H1 (cell line): ENCODE measurements at regions not wholly inside any gene's neighbourhood (a gene's known extent, or its start where the extent isn't known, plus 50 kb on each side); places are given as distances from the start of the nearest gene placed in this dataset.

Experiments
- CTCF ChIA-PET: fragments of 300-600 bp; sonication (Branson Sonifier 250); formaldehyde crosslinking; loops from one replicate; lab custom pipeline; 2021; ENCODE audit not compliant: partially characterized antibody; lab: Charles Lee
- POLR2A ChIA-PET: fragments of 300-600 bp; sonication (Branson Sonifier 250); formaldehyde crosslinking; loops from one replicate; lab custom pipeline; 2021; ENCODE audit warnings: inconsistent platforms; ENCODE audit not compliant: partially characterized antibody; lab: Charles Lee
- DNase-seq, 2 experiments: peaks; one replicate each; pipeline versions ENCODE4 v3.0.0 to v3.0.0-alpha.2; 2010 to 2022; ENCODE audit warnings: low spot score in 2 of 2, low read depth in 1 of 2, mixed read lengths in 1 of 2
- FAIRE-seq: peaks from 2 replicates; lab custom pipeline; 2011; peaks lifted over from hg19 to GRCh38; lab: Jason Lieb, UNC
- H2AFZ ChIP-seq: 2 replicates; pipeline ENCODE4 v1.8.1; 2012; ENCODE audit warnings: low read length, inconsistent platforms
- H2AK5ac ChIP-seq: 2 replicates; pipeline ENCODE4 v1.6.1; 2013; ENCODE audit warnings: low read depth, low read length
- H2BK120ac ChIP-seq: replicated peaks from 2 replicates; pipeline ENCODE3; 2013; ENCODE audit warnings: low read depth, low read length, inconsistent platforms
- H2BK12ac ChIP-seq: 2 replicates; pipeline ENCODE4 v1.6.1; 2013; ENCODE audit warnings: low read depth, low read length
- H2BK15ac ChIP-seq: 2 replicates; pipeline ENCODE4 v1.6.1; 2013; ENCODE audit warnings: low read length
- H2BK20ac ChIP-seq: 2 replicates; pipeline ENCODE4 v1.6.1; 2013; ENCODE audit warnings: low read length
- H2BK5ac ChIP-seq: 2 replicates; pipeline ENCODE4 v1.6.1; 2013; ENCODE audit warnings: low read depth, low read length
- H3K14ac ChIP-seq: 2 replicates; pipeline ENCODE4 v1.6.1; 2013; ENCODE audit warnings: inconsistent platforms; ENCODE audit not compliant: insufficient read length
- H3K18ac ChIP-seq: 2 replicates; pipeline ENCODE4 v1.6.1; 2013; ENCODE audit warnings: low read length; ENCODE audit errors: extremely low read depth
- H3K23ac ChIP-seq: 2 replicates; pipeline ENCODE4 v1.6.1; 2013; ENCODE audit warnings: inconsistent platforms; ENCODE audit not compliant: insufficient read length
- H3K23me2 ChIP-seq: 2 replicates; pipeline ENCODE4 v1.6.1; 2013; ENCODE audit warnings: low read depth, low read length
- H3K27ac ChIP-seq: 2 replicates; pipeline ENCODE4 v1.6.1; 2011; ENCODE audit warnings: low read depth, low read length, inconsistent platforms
- H3K27me3 ChIP-seq, 4 experiments: replicated peaks in 1 of 4; 1 replicate in 1 of 4; 2 replicates in 3 of 4; pipeline versions ENCODE4 v1.6.1 to v1.8.1; 2011 to 2013; ENCODE audit warnings: low read length in 3 of 4, mild to moderate bottlenecking in 3 of 4, inconsistent platforms in 2 of 4, mixed read lengths in 2 of 4, moderate library complexity in 1 of 4; ENCODE audit not compliant: control insufficient read depth in 3 of 4, insufficient read depth in 3 of 4; ENCODE audit errors: extremely low read depth in 1 of 4
- H3K36me3 ChIP-seq, 4 experiments: 2 replicates each; pipeline versions ENCODE4 v1.6.1 to v1.8.1; 2011 to 2013; ENCODE audit warnings: mild to moderate bottlenecking in 4 of 4, low read length in 3 of 4, moderate library complexity in 2 of 4, control low read depth in 1 of 4, inconsistent platforms in 1 of 4; ENCODE audit not compliant: insufficient read depth in 4 of 4, control insufficient read depth in 2 of 4
- H3K4ac ChIP-seq: replicated peaks from 2 replicates; pipeline ENCODE3; 2013; ENCODE audit warnings: low read length, low read depth, mixed read lengths, inconsistent platforms; ENCODE audit not compliant: insufficient read length
- H3K4me1 ChIP-seq, 4 experiments: replicated peaks in 1 of 4; 1 replicate in 1 of 4; 2 replicates in 3 of 4; pipeline versions ENCODE4 v1.6.1 to v1.8.1; 2011 to 2013; ENCODE audit warnings: low read length in 3 of 4, inconsistent platforms in 2 of 4, mixed read lengths in 1 of 4; ENCODE audit not compliant: insufficient read depth in 4 of 4, control insufficient read depth in 3 of 4
- H3K4me2 ChIP-seq, 2 experiments: 2 replicates each; pipeline versions ENCODE4 v1.6.1 to v1.8.1; 2011 to 2013; ENCODE audit warnings: low read depth in 2 of 2, low read length in 2 of 2, control low read depth in 1 of 2, inconsistent platforms in 1 of 2, mild to moderate bottlenecking in 1 of 2; ENCODE audit not compliant: insufficient read depth in 1 of 2
- H3K4me3 ChIP-seq, 4 experiments: fragments of 200-600, 300-600 bp in 1 of 4; sonication (generic), shearing (Covaris generic), sonication (Bioruptor Twin) in 1 of 4; 2 replicates each; pipeline versions ENCODE4 v1.5.1 to v1.8.1; 2011 to 2016; ENCODE audit warnings: low read length in 4 of 4, low read depth in 3 of 4, control low read depth in 2 of 4, inconsistent platforms in 2 of 4, mild to moderate bottlenecking in 2 of 4, mixed read lengths in 1 of 4, moderate library complexity in 1 of 4; ENCODE audit not compliant: insufficient read depth in 2 of 4; ENCODE audit errors: extremely low read depth in 1 of 4
- H3K56ac ChIP-seq: replicated peaks from 2 replicates; pipeline ENCODE3; 2013; ENCODE audit warnings: low read depth, mild to moderate bottlenecking, mixed read lengths, low read length, inconsistent platforms; ENCODE audit not compliant: insufficient read length
- H3K79me1 ChIP-seq: 2 replicates; pipeline ENCODE4 v1.6.1; 2013; ENCODE audit warnings: low read depth, low read length, control low read depth
- H3K79me2 ChIP-seq, 2 experiments: 2 replicates each; pipeline versions ENCODE4 v1.6.1 to v1.8.1; 2012 to 2013; ENCODE audit warnings: low read length in 2 of 2, mild to moderate bottlenecking in 2 of 2, inconsistent platforms in 1 of 2; ENCODE audit not compliant: insufficient read depth in 2 of 2, control insufficient read depth in 1 of 2
- H3K9ac ChIP-seq, 4 experiments: replicated peaks in 1 of 4; 1 replicate in 1 of 4; 2 replicates in 3 of 4; pipeline versions ENCODE4 v1.6.1 to v1.8.1; 2011 to 2013; ENCODE audit warnings: low read depth in 3 of 4, low read length in 3 of 4, control low read depth in 2 of 4, mild to moderate bottlenecking in 2 of 4, moderate library complexity in 2 of 4, inconsistent platforms in 1 of 4; ENCODE audit errors: extremely low read depth in 1 of 4
- H3K9me3 ChIP-seq, 2 experiments: 2 replicates each; pipeline versions ENCODE4 v1.6.1 to v1.8.1; 2012 to 2013; ENCODE audit warnings: mild to moderate bottlenecking in 2 of 2, moderate library complexity in 2 of 2, control low read depth in 1 of 2, inconsistent platforms in 1 of 2, low read depth in 1 of 2, low read length in 1 of 2, mixed read lengths in 1 of 2; ENCODE audit not compliant: insufficient read depth in 2 of 2
- H4K20me1 ChIP-seq, 2 experiments: replicated peaks in 1 of 2; 2 replicates each; pipeline versions ENCODE3 to v1.8.1; 2011 to 2013; ENCODE audit warnings: inconsistent platforms in 2 of 2, low read length in 2 of 2, mild to moderate bottlenecking in 1 of 2; ENCODE audit not compliant: insufficient read depth in 2 of 2, control insufficient read depth in 1 of 2
- H4K5ac ChIP-seq: 2 replicates; pipeline ENCODE4 v1.6.1; 2013; ENCODE audit warnings: low read length, low read depth, mixed read lengths, inconsistent platforms; ENCODE audit not compliant: insufficient read length
- H4K8ac ChIP-seq: 2 replicates; pipeline ENCODE4 v1.8.0; 2013; ENCODE audit warnings: mild to moderate bottlenecking, moderate library complexity, low read length, inconsistent platforms; ENCODE audit not compliant: insufficient read depth; ENCODE audit errors: extremely low read depth
- H4K91ac ChIP-seq: replicated peaks from 2 replicates; pipeline ENCODE3; 2013; ENCODE audit warnings: low read length, mixed read lengths, inconsistent platforms; ENCODE audit not compliant: insufficient read length
- EP300 ChIP-seq, 2 experiments: IDR thresholded peaks; 1 replicate in 1 of 2; 2 replicates in 1 of 2; pipeline ENCODE4 v1.6.1; 2011 to 2012; ENCODE audit warnings: low read depth in 2 of 2, low read length in 2 of 2, mild to moderate bottlenecking in 2 of 2, borderline replicate concordance in 1 of 2, inconsistent platforms in 1 of 2, moderate library complexity in 1 of 2
- HDAC6 ChIP-seq: IDR thresholded peaks from one replicate; pipeline ENCODE4 v1.7.1; 2012; ENCODE audit warnings: low read depth, mild to moderate bottlenecking, inconsistent platforms, low read length, moderate library complexity
- JUND ChIP-seq: IDR thresholded peaks from 2 replicates; pipeline ENCODE4 v1.6.1; 2011; ENCODE audit warnings: mild to moderate bottlenecking, improper control_type of control experiment, low read length
- NANOG ChIP-seq: IDR thresholded peaks from 2 replicates; pipeline ENCODE4 v1.6.1; 2011; ENCODE audit warnings: low read length, low read depth, mild to moderate bottlenecking, inconsistent platforms; ENCODE audit not compliant: insufficient read depth, poor library complexity, severe bottlenecking
- PHF8 ChIP-seq: fragments of 200-600 bp; sonication (generic); conservative IDR thresholded peaks from 2 replicates; pipeline ENCODE4 v1.7.1; 2012; ENCODE audit warnings: low read depth, mild to moderate bottlenecking, inconsistent platforms, low read length, moderate library complexity
- RNF2 ChIP-seq: fragments of 200-900, 300-1000 bp; sonication (generic); IDR thresholded peaks from 2 replicates; pipeline ENCODE4 v1.7.1; 2016; ENCODE audit warnings: borderline replicate concordance, low read depth, mild to moderate bottlenecking, antibody characterized with exemption, low read length; ENCODE audit not compliant: poor library complexity, severe bottlenecking; ENCODE audit errors: missing control alignments
- SIN3A ChIP-seq, 2 experiments: IDR thresholded peaks in 1 of 2; conservative IDR thresholded peaks in 1 of 2; 2 replicates each; pipeline ENCODE4 v1.6.1; 2011 to 2012; ENCODE audit warnings: low read length in 2 of 2, improper control_type of control experiment in 1 of 2, low read depth in 1 of 2, mild to moderate bottlenecking in 1 of 2
- TAF1 ChIP-seq: IDR thresholded peaks from 2 replicates; pipeline ENCODE4 v1.6.1; 2011; ENCODE audit warnings: mild to moderate bottlenecking, low read depth, low read length
- TBP ChIP-seq: IDR thresholded peaks from 2 replicates; pipeline ENCODE4 v1.6.1; 2011; ENCODE audit warnings: low read depth, low read length, improper control_type of control experiment
- YY1 ChIP-seq: IDR thresholded peaks from 2 replicates; pipeline ENCODE4 v1.6.1; 2011; ENCODE audit warnings: low read depth, mild to moderate bottlenecking, low read length
- WGBS, 2 experiments: shearing (Covaris generic) in 1 of 2; methylation state at CpG; one replicate each; pipeline versions ENCODE4 v1.1.6 to v1.1.7; 2013 to 2015; ENCODE audit warnings: low lambda C conversion rate in 2 of 2, mixed read lengths in 2 of 2, inconsistent platforms in 1 of 2, low coverage in 1 of 2, missing lambda C conversion rate in 1 of 2; ENCODE audit not compliant: insufficient replicate concordance in 2 of 2, insufficient coverage in 1 of 2, insufficient read length in 1 of 2; ENCODE audit errors: extremely low coverage in 1 of 2, missing lambda C conversion rate in 1 of 2; 5-methylcytosine and 5-hydroxymethylcytosine counted together

DNA sequence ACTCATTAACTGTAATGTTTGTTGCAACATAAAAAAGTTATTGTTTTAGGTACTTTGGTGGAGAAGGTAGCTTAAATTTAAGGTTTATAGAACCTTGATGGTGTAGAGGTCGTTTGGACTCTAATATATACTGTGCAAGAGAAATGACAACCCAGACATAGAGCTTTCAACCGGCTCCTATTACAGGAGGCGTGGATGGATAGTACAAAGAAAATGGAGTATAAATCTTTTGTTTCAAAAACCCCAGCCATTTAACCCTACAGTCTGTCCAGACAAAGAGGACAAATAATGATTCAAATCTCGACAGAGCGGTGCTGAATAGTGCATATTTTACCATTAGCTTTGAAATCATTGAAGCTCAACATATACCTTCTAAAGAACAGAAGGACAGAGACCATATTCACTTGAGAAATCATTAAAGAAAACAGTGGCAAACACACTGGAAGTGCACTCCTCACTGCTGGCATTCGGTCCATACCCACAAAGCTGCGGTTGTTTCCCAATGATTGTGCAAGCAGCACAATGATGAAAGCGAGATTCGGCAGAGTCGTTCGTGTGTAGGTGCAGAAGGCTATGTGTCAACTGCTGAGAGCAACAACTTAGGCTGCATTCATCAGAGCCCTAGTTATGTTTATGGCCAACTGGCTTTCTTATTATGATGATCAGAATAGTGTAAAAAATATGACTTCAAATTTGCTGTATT is 688.6 kb downstream of the NOVA1 start:
- Histone ChIP-seq H4K20me1 (no peaks in the 10 kb centered on the region), H3K36me3 (no peaks in the 10 kb centered on the region), H2BK5ac (no peak overlapping the region), H3K9ac (no peak overlapping the region), H2BK120ac (no peak overlapping the region), H4K8ac (no peak overlapping the region; the same call in 1 of the 2 replicates), H2BK20ac (no peak overlapping the region), H3K27me3 (no peaks in the 10 kb centered on the region), H3K4me1 (no peaks in the 10 kb centered on the region), H3K14ac (no peak overlapping the region), H3K56ac (no peak overlapping the region), H3K4me2 (no peak overlapping the region), H3K23me2 (no peaks in the 10 kb centered on the region), H3K18ac (no peak overlapping the region), H2BK15ac (no peak overlapping the region), H3K79me2 (no peaks in the 10 kb centered on the region), H2AFZ (0 out of 2 replicates have a peak overlapping the region, but pooled peaks have one; percentile 65), H3K23ac (no peak overlapping the region), H3K4ac (no peak overlapping the region), H3K9me3 (no peaks in the 10 kb centered on the region), H4K91ac (no peak overlapping the region), H3K79me1 (no peaks in the 10 kb centered on the region), H3K4me3 (no peak overlapping the region), H3K27ac (no peak overlapping the region), H4K5ac (no peak overlapping the region), H2AK5ac (no peak overlapping the region), H2BK12ac (no peak overlapping the region)
- ChIA-PET CTCF (interaction anchor here (0.7 kb wide), 1 partner anchor 61 kb away, joined by 3 read pairs; no protein-coding TSS in a partner anchor), POLR2A (no interaction called here)
- no peak for DNase-seq
- FAIRE-seq = no peak
- 94% methylated on average over 11 of the region's 11 CpGs; no CpG with 5 or more reads in 1 of the 2 experiments for WGBS, 2 experiments
- TF ChIP-seq NANOG = no peak
- no peak for TF ChIP-seq RNF2
- TF ChIP-seq HDAC6 = no peak
- no peak for TF ChIP-seq YY1
- no peak for TF ChIP-seq SIN3A (conservative IDR thresholded peaks at IDR 0.05 in 1 of 2, IDR thresholded peaks at IDR 0.05 in 1 of 2; ENCODE audit: low read depth in 1 of 2, low read length in 2 of 2)
- no peak for TF ChIP-seq EP300 (IDR thresholded peaks at IDR 0.05; ENCODE audit: borderline replicate concordance in 1 of 2, low read depth in 2 of 2, low read length in 2 of 2)
- no peak for TF ChIP-seq JUND
- TF ChIP-seq TAF1 = no peak
- TF ChIP-seq PHF8 = no peak
- no peak for TF ChIP-seq TBP
